Sigmoid colon (tissue), 6 donors: ENCODE measurements at regions not wholly inside any gene's neighbourhood (a gene's known extent, or its start where the extent isn't known, plus 50 kb on each side); places are given as distances from the start of the nearest gene placed in this dataset.

Experiments
- DNase-seq: peaks from one replicate; pipeline ENCODE4 v3.0.0-alpha.2; 2019
- H3K27ac ChIP-seq, 4 donors: fragments of 200-600 bp; sonication (generic); one replicate each; pipeline ENCODE4 v1.5.1; 2016 to 2019; ENCODE audit warnings: mild to moderate bottlenecking in 1 of 4
- H3K27me3 ChIP-seq, 3 donors: fragments of 200-600 bp; sonication (generic); one replicate each; pipeline ENCODE4 v1.5.1; 2019; ENCODE audit warnings: mild to moderate bottlenecking in 1 of 3
- H3K36me3 ChIP-seq, 4 donors: fragments of 200-600 bp; sonication (generic); one replicate each; pipeline ENCODE4 v1.5.1; 2016 to 2019
- H3K4me1 ChIP-seq, 4 donors: fragments of 200-600 bp; sonication (generic); one replicate each; pipeline ENCODE4 v1.5.1; 2017 to 2019
- H3K4me3 ChIP-seq, 4 donors: fragments of 200-600 bp; sonication (generic); one replicate each; pipeline ENCODE4 v1.5.1; 2017 to 2019; ENCODE audit warnings: mild to moderate bottlenecking in 2 of 4, moderate library complexity in 1 of 4
- H3K9me3 ChIP-seq, 4 donors: fragments of 200-600 bp in 3 of 4; sonication (generic) in 3 of 4; one replicate each; pipeline versions ENCODE4 v1.5.1 to v1.6.1; 2013 to 2019
- EP300 ChIP-seq, 4 donors: sonication (generic); formaldehyde crosslinking; IDR thresholded peaks; one replicate each; pipeline ENCODE4 v1.6.1; 2017; ENCODE audit warnings: antibody characterized with exemption in 4 of 4
- POLR2A ChIP-seq, 2 donors: fragments of 450-650 bp; IDR thresholded peaks; one replicate each; pipeline ENCODE4 v1.6.1; 2016; ENCODE audit warnings: antibody characterized with exemption in 2 of 2, mild to moderate bottlenecking in 2 of 2, moderate library complexity in 2 of 2
- POLR2AphosphoS5 ChIP-seq, 4 donors: sonication (generic); formaldehyde crosslinking; IDR thresholded peaks; one replicate each; pipeline ENCODE4 v1.6.1; 2017; ENCODE audit warnings: antibody characterized with exemption in 4 of 4
- WGBS, 2 donors: extraction: QIAGEN DNeasy Blood & Tissue Kit; methylation state at CpG; one replicate each; pipeline ENCODE4 v1.1.7; 2013; 5-methylcytosine and 5-hydroxymethylcytosine counted together
- intact Hi-C: fragments of 100-400 bp; cut with DNase I; formaldehyde crosslinking; loops from one replicate; pipeline ENCODE4 v1.15.1; 2023
- TF ChIP-seq, protein P1 (sequence below), 4 experiments: fragments of 450-650 bp in 3 of 4; fragments of 200-600 bp in 1 of 4; IDR thresholded peaks; one replicate each; pipeline ENCODE4 v1.5.1; 2016 to 2019; ENCODE audit warnings: antibody characterized with exemption in 4 of 4, mild to moderate bottlenecking in 3 of 4, moderate library complexity in 2 of 4
- donor health status: healthy with polysubstance abuse.
- donor health status: healthy.

DNA sequence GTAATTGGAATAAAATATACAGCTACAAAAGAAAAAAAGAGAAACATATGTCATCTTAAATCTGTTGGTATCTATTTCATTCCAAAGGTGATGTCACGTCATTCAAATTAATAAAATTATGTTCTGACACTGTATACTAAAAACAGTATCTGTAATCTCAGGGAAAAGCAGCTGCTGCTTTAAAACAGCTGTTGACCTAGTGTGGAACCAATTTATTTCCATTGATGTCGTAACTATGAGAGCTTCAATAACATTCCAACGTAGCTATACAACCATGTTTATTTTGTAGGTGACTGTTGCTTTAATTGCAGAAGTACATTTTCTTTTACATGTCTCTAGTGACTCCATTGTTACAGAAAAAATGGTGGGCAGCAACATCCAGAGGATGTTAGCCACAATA is 571.7 kb downstream of the RPS29 start:
- Histone ChIP-seq H3K4me1 (no peaks in the 10 kb centered on the region), H3K27ac (no peak overlapping the region), H3K9me3 (no peaks in the 10 kb centered on the region), H3K36me3 (no peaks in the 10 kb centered on the region), H3K27me3 (no peaks in the 10 kb centered on the region), H3K4me3 (no peak overlapping the region)
- WGBS, 2 donors: 29 to 60% methylated on average over 3 of the region's 3 CpGs
- intact Hi-C loops: no loop called here
- DNase-seq: no peak
- TF ChIP-seq EP300 (IDR thresholded peaks at IDR 0.05) (no peak), POLR2AphosphoS5 (IDR thresholded peaks at IDR 0.05) (no peak), POLR2A (IDR thresholded peaks at IDR 0.05) (no peak)
- TF ChIP-seq, protein P1, sequence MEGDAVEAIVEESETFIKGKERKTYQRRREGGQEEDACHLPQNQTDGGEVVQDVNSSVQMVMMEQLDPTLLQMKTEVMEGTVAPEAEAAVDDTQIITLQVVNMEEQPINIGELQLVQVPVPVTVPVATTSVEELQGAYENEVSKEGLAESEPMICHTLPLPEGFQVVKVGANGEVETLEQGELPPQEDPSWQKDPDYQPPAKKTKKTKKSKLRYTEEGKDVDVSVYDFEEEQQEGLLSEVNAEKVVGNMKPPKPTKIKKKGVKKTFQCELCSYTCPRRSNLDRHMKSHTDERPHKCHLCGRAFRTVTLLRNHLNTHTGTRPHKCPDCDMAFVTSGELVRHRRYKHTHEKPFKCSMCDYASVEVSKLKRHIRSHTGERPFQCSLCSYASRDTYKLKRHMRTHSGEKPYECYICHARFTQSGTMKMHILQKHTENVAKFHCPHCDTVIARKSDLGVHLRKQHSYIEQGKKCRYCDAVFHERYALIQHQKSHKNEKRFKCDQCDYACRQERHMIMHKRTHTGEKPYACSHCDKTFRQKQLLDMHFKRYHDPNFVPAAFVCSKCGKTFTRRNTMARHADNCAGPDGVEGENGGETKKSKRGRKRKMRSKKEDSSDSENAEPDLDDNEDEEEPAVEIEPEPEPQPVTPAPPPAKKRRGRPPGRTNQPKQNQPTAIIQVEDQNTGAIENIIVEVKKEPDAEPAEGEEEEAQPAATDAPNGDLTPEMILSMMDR (IDR thresholded peaks at IDR 0.05): no peak

DNA sequence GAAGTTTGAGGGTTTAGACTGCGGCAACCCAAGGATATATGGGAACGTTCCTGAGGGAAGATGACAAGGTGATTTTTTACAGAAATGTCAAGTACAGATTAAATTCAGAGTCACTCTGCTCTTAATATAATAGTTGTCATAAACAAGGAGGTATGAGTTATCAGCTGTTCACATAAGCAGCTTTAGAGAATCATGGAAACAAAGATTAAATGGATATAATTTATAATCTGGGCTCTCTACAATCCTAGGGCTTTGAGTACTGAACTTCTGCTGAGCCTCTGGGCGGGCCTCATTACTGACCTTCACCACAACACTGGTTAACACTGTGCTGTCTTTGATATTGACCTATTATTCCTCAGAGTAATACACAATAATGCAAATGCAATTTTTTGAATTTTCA is 577.8 kb downstream of the RPS29 start:
- intact Hi-C loops: no loop called here
- Histone ChIP-seq H3K9me3 (no peaks in the 10 kb centered on the region), H3K27me3 (no peaks in the 10 kb centered on the region), H3K4me3 (no peak overlapping the region), H3K27ac (no peak overlapping the region), H3K36me3 (no peaks in the 10 kb centered on the region), H3K4me1 (no peaks in the 10 kb centered on the region)
- TF ChIP-seq, protein P1 (IDR thresholded peaks at IDR 0.05): no peak
- no peak for TF ChIP-seq POLR2A (IDR thresholded peaks at IDR 0.05)
- TF ChIP-seq POLR2AphosphoS5 (IDR thresholded peaks at IDR 0.05): no peak
- no peak for TF ChIP-seq EP300 (IDR thresholded peaks at IDR 0.05)
- no peak for DNase-seq
- 75 to 78% methylated on average over 3 of the region's 3 CpGs for WGBS, 2 donors

DNA sequence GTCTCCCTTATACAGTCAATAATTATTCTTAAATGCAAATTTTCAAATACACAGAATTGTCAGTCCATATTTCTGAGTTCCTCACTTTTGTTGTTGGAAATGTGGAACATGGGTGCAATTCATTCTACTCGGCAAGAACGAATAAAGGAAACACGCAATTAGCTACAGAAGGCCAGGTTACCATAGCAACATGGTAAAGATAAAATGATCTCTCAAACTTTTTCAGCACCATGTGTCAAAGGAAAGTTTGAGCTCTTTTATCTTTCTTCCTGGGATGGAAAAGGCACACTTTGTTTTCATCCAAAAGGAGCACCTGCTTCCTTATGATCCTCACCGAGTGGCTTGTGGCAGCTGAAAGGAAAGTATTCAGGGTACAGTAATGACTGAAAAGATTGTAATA is 595.0 kb downstream of the RPS29 start:
- WGBS, 2 donors: 85 to 86% methylated on average over 4 of the region's 4 CpGs
- H3K9me3 ChIP-seq: no peaks in the 10 kb centered on the region
- no peak for TF ChIP-seq POLR2AphosphoS5 (IDR thresholded peaks at IDR 0.05)
- no peak for TF ChIP-seq EP300 (IDR thresholded peaks at IDR 0.05)
- TF ChIP-seq, protein P1 (IDR thresholded peaks at IDR 0.05): no peak
- no peak for TF ChIP-seq POLR2A (IDR thresholded peaks at IDR 0.05)
- no peaks in the 10 kb centered on the region for H3K4me1 ChIP-seq
- no peak for DNase-seq
- no peaks in the 10 kb centered on the region for H3K36me3 ChIP-seq
- intact Hi-C loops: no loop called here
- H3K4me3 ChIP-seq: no peak overlapping the region
- no peak overlapping the region for H3K27ac ChIP-seq
- no peaks in the 10 kb centered on the region for H3K27me3 ChIP-seq

DNA sequence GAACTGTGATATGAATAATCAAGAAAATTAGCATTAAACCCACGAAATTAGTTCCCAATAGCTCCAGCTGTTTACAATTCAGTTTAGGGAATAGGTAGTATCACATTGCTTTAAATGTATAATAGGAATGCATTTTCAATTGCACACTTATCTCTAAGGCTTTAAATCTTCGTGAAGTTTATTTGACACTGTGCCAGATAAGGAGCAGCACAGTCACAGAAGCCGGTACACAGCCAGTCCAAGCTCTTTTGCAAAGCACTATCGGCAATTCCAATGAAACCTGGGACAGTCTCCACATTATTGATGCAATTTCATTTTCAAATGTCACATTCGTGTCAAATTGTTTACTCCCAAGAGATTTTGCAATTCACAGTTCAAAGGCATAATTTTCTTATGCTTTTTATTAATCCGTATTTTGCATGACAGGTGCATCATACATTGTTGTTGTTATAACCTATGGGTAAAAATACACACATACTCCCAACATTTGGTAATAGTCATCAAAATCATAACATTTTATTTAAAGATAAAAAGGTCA is 602.8 kb downstream of the RPS29 start:
- H3K4me1 ChIP-seq: no peaks in the 10 kb centered on the region
- no peak for DNase-seq
- no peak overlapping the region for H3K27ac ChIP-seq
- H3K9me3 ChIP-seq: no peaks in the 10 kb centered on the region
- no peaks in the 10 kb centered on the region for H3K36me3 ChIP-seq
- no peak overlapping the region for H3K4me3 ChIP-seq
- intact Hi-C loops: no loop called here
- no peaks in the 10 kb centered on the region for H3K27me3 ChIP-seq
- WGBS, 2 donors: 12 to 50% methylated on average over 6 of the region's 6 CpGs
- TF ChIP-seq POLR2A (IDR thresholded peaks at IDR 0.05): no peak
- no peak for TF ChIP-seq POLR2AphosphoS5 (IDR thresholded peaks at IDR 0.05)
- no peak for TF ChIP-seq EP300 (IDR thresholded peaks at IDR 0.05)
- TF ChIP-seq, protein P1 (IDR thresholded peaks at IDR 0.05): no peak

DNA sequence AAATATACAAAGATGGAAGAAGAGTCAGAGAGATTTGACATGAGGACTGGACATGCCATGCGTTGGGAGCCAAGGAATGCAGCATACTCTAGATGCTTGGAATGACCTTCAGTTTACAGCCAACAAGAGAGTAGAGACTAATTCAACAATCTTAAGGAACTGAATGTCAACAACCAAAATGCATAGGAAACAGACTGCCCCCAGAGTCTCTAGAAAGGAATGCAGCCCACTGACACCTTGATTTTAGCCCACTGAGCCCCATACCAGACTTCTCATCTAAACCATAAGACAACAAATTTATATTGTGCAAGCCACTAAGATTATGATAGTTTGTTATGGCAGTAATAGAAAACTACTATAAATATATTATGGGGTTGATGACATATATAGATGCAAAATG is 611.2 kb downstream of the RPS29 start:
- Histone ChIP-seq H3K27ac (no peak overlapping the region), H3K9me3 (no peaks in the 10 kb centered on the region), H3K27me3 (no peaks in the 10 kb centered on the region), H3K4me3 (no peak overlapping the region), H3K4me1 (no peaks in the 10 kb centered on the region), H3K36me3 (no peaks in the 10 kb centered on the region)
- DNase-seq: no peak
- no peak for TF ChIP-seq POLR2AphosphoS5 (IDR thresholded peaks at IDR 0.05)
- no peak for TF ChIP-seq POLR2A (IDR thresholded peaks at IDR 0.05)
- intact Hi-C loops: no loop called here
- WGBS, 2 donors: 57 to 78% methylated on average over 1 of the region's 1 CpG
